ENCODE measurements at regions not wholly inside any gene's neighbourhood (a gene's known extent, or its start where the extent isn't known, plus 50 kb on each side); places are given as distances from the start of the nearest gene placed in this dataset.
A peak's percentile ranks its signal among the peaks of the same experiment; 100 is the strongest.

GRCh38 chr5:148915224-148915817, 88.9 kb downstream of the ADRB2 start:
- H3K79me1 ChIP-seq (ENCODE audit: low read depth, low read length), result no peaks in the 10 kb centered on the region
- no peak overlapping the region for H3K56ac ChIP-seq (replicated peaks; ENCODE audit: insufficient read length, low read depth, low read length)
- no peak for TF ChIP-seq RXRA (IDR thresholded peaks at IDR 0.05; ENCODE audit: insufficient read depth, low read depth, low read length)
- TF ChIP-seq SUZ12 (IDR thresholded peaks at IDR 0.05; ENCODE audit: low read length), result no peak
- TF ChIP-seq CBX8 (IDR thresholded peaks at IDR 0.05; ENCODE audit: borderline replicate concordance, low read depth, low read length), result no peak
- H4K5ac ChIP-seq (ENCODE audit: insufficient read length, low read depth, low read length), result no peak overlapping the region
- H3K18ac ChIP-seq (ENCODE audit: extremely low read depth, low read length), result no peak overlapping the region
- no peak overlapping the region for H3K4ac ChIP-seq (replicated peaks; ENCODE audit: insufficient read length, low read depth, low read length)
- no peak overlapping the region for H3K27ac ChIP-seq (ENCODE audit: low read depth, low read length)
- H3K4me1 ChIP-seq (replicated peaks in 1 of 4; ENCODE audit: control insufficient read depth in 3 of 4, insufficient read depth in 4 of 4, low read length in 3 of 4), result peaks cover 4 to 17% (median 9%) of the 10 kb centered on the region in 4 experiments
- H2BK5ac ChIP-seq (ENCODE audit: low read depth, low read length), result 0 out of 2 replicates have a peak overlapping the region, but pooled peaks have one; percentile 1
- no peaks in the 10 kb centered on the region for H4K20me1 ChIP-seq (replicated peaks in 1 of 2; ENCODE audit: control insufficient read depth in 1 of 2, insufficient read depth in 2 of 2, low read length in 2 of 2)
- H2BK12ac ChIP-seq (ENCODE audit: low read depth, low read length), result peak overlapping the region; percentile 63
- H2BK20ac ChIP-seq (ENCODE audit: low read length), result peak overlapping the region; percentile 34; the same call in 1 of the 2 replicates
- peak overlapping the region; percentile 43 for H2BK120ac ChIP-seq (replicated peaks; ENCODE audit: low read depth, low read length)
- H2AFZ ChIP-seq (ENCODE audit: low read length), result no peak overlapping the region
- no peak overlapping the region for H3K9ac ChIP-seq (replicated peaks in 1 of 4; ENCODE audit: extremely low read depth in 1 of 4, low read depth in 3 of 4, low read length in 3 of 4)
- H2AK5ac ChIP-seq (ENCODE audit: low read depth, low read length), result peak overlapping the region; percentile 70; the same call in 1 of the 2 replicates
- H3K23me2 ChIP-seq (ENCODE audit: low read depth, low read length), result no peaks in the 10 kb centered on the region
- no peaks in the 10 kb centered on the region for H3K9me3 ChIP-seq (ENCODE audit: insufficient read depth in 2 of 2, low read depth in 1 of 2, low read length in 1 of 2)
- no peak overlapping the region; the same call in 1 of the 2 replicates for H4K8ac ChIP-seq (ENCODE audit: extremely low read depth, insufficient read depth, low read length)
- no peak overlapping the region for H2BK15ac ChIP-seq (ENCODE audit: low read length)
- no peak overlapping the region for H3K4me3 ChIP-seq (ENCODE audit: extremely low read depth in 1 of 4, insufficient read depth in 2 of 4, low read depth in 3 of 4, low read length in 4 of 4)
- peak overlapping the region; percentile 18 for H4K91ac ChIP-seq (replicated peaks; ENCODE audit: insufficient read length, low read length)
- DNase-seq (ENCODE audit: low read depth in 1 of 2, low spot score in 2 of 2), result no peak
- no peaks in the 10 kb centered on the region for H3K79me2 ChIP-seq (ENCODE audit: control insufficient read depth in 1 of 2, insufficient read depth in 2 of 2, low read length in 2 of 2)
- no peaks in the 10 kb centered on the region; a peak in 1 of 8 replicates for H3K36me3 ChIP-seq (ENCODE audit: control insufficient read depth in 2 of 4, insufficient read depth in 4 of 4, low read length in 3 of 4)
- ChIA-PET POLR2A (ENCODE audit: partially characterized antibody) (interaction anchor here (0.8 kb wide), 1 partner anchor 35 kb away, joined by 3 read pairs; no protein-coding TSS in a partner anchor), CTCF (ENCODE audit: partially characterized antibody) (interaction anchor here (0.9 to 7.6 kb wide), 8 partner anchors 9 to 199 kb away, joined by 3 to 114 read pairs (median 4); no protein-coding TSS in a partner anchor)
- no peak overlapping the region for H3K14ac ChIP-seq (ENCODE audit: insufficient read length)
- no peak for FAIRE-seq
- no peaks in the 10 kb centered on the region for H3K27me3 ChIP-seq (replicated peaks in 1 of 4; ENCODE audit: control insufficient read depth in 3 of 4, extremely low read depth in 1 of 4, insufficient read depth in 3 of 4, low read length in 3 of 4)
- 89% methylated on average over 7 of the region's 7 CpGs; no CpG with 5 or more reads in 1 of the 2 experiments for WGBS, 2 experiments (ENCODE audit: extremely low coverage in 1 of 2, insufficient coverage in 1 of 2, insufficient read length in 1 of 2, insufficient replicate concordance in 2 of 2, low coverage in 1 of 2, low lambda C conversion rate in 2 of 2, missing lambda C conversion rate in 1 of 2)
- no peak overlapping the region for H3K4me2 ChIP-seq (ENCODE audit: insufficient read depth in 1 of 2, low read depth in 2 of 2, low read length in 2 of 2)
- H3K23ac ChIP-seq (ENCODE audit: insufficient read length), result no peak overlapping the region

Data from H1 (cell line).